HepG2 (cell line): ENCODE measurements at regions not wholly inside any gene's neighbourhood (a gene's known extent, or its start where the extent isn't known, plus 50 kb on each side); places are given as distances from the start of the nearest gene placed in this dataset.

Source experiments
- ATAC-seq: fragments of 200-7000 bp; cut with Tn5 transposase; 3 replicates; pipeline ENCODE4 v1.9.1; 2020; ENCODE audit warnings: mild to moderate bottlenecking, moderate library complexity
- BruUV-seq: library from RNA; stranded (reverse); fragments of 400-500 nt; replicated peaks from 2 replicates; lab custom pipeline; 2021; lab: Mats Ljungman, UMichigan
- CTCF ChIA-PET: fragments of 300-600 bp; formaldehyde crosslinking; extraction: SDS; loops from one replicate; lab custom pipeline; 2021; ENCODE audit warnings: low total read pairs, inconsistent platforms, low intra/inter-chr PET ratio; lab: Yijun Ruan, JAX
- POLR2A ChIA-PET: fragments of 350-600 bp; sonication (Branson Sonifier 250); formaldehyde crosslinking; loops from one replicate; lab custom pipeline; 2020; ENCODE audit warnings: antibody characterized with exemption, inconsistent platforms; lab: Yijun Ruan, JAX
- DNase-seq: peaks from one replicate; pipeline ENCODE4 v3.0.0-alpha.2; 2015; ENCODE audit warnings: low spot score
- FAIRE-seq: peaks from 3 replicates; lab custom pipeline; 2011; peaks lifted over from hg19 to GRCh38; lab: Jason Lieb, UNC
- H2AFZ ChIP-seq: one replicate; pipeline ENCODE4 v1.6.1; 2011; ENCODE audit warnings: low read length, inconsistent platforms
- H3K27ac ChIP-seq: fragments of 300-600 bp; 3 replicates; pipeline ENCODE4 v1.8.0; 2011; ENCODE audit warnings: mixed run types, mild to moderate bottlenecking, mixed read lengths, low read length, inconsistent platforms; ENCODE audit not compliant: insufficient read depth; ENCODE audit errors: extremely low read length
- H3K27me3 ChIP-seq, 2 experiments: fragments of 200-600 bp in 1 of 2; 2 replicates in 1 of 2; 3 replicates in 1 of 2; pipeline versions ENCODE4 v1.6.0 to v1.8.0; 2011; ENCODE audit warnings: low read length in 2 of 2, mild to moderate bottlenecking in 2 of 2, moderate library complexity in 2 of 2, inconsistent platforms in 1 of 2; ENCODE audit not compliant: insufficient read depth in 2 of 2, control insufficient read depth in 1 of 2
- H3K36me3 ChIP-seq, 2 experiments: fragments of 200-600 bp in 1 of 2; replicated peaks in 1 of 2; 2 replicates in 1 of 2; 3 replicates in 1 of 2; pipeline versions ENCODE4 v1.5.1 to v1.8.0; 2011; ENCODE audit warnings: low read length in 2 of 2, inconsistent platforms in 1 of 2; ENCODE audit not compliant: insufficient read depth in 2 of 2, control insufficient read depth in 1 of 2
- H3K4me1 ChIP-seq: 2 replicates; pipeline ENCODE4 v1.5.1; 2012; ENCODE audit warnings: low read length, inconsistent platforms; ENCODE audit not compliant: insufficient read depth
- H3K4me2 ChIP-seq: 2 replicates; pipeline ENCODE4 v1.6.0; 2011; ENCODE audit warnings: low read depth, low read length, inconsistent platforms
- H3K4me3 ChIP-seq, 3 experiments: fragments of 200-600 bp in 1 of 3; sonication (generic), shearing (Covaris generic) in 1 of 3; replicated peaks in 1 of 3; 2 replicates each; pipeline ENCODE4 v1.5.1; 2011 to 2016; ENCODE audit warnings: low read length in 3 of 3, inconsistent platforms in 2 of 3, low read depth in 2 of 3, mild to moderate bottlenecking in 2 of 3, control low read depth in 1 of 3, mixed read lengths in 1 of 3; ENCODE audit not compliant: insufficient read depth in 1 of 3
- H3K79me2 ChIP-seq: one replicate; pipeline ENCODE4 v1.6.1; 2011; ENCODE audit warnings: low read length, inconsistent platforms; ENCODE audit not compliant: insufficient read depth
- H3K9ac ChIP-seq: 2 replicates; pipeline ENCODE4 v1.6.0; 2011; ENCODE audit warnings: mild to moderate bottlenecking, low read depth, low read length, inconsistent platforms; ENCODE audit not compliant: insufficient read depth
- H3K9me3 ChIP-seq: 2 replicates; pipeline ENCODE4 v1.5.1; 2012; ENCODE audit warnings: mild to moderate bottlenecking, low read length
- H4K20me1 ChIP-seq: 2 replicates; pipeline ENCODE4 v1.6.0; 2011; ENCODE audit warnings: inconsistent platforms, mild to moderate bottlenecking, low read length, moderate library complexity; ENCODE audit not compliant: insufficient read depth
- ARNTL ChIP-seq: sonication (generic); formaldehyde crosslinking; IDR thresholded peaks from 2 replicates; pipeline ENCODE4 v1.4.0; 2020; ENCODE audit warnings: mild to moderate bottlenecking, missing genetic modification reagents
- BCL6 ChIP-seq: IDR thresholded peaks from 2 replicates; pipeline ENCODE4 v1.6.1; 2016; ENCODE audit warnings: missing genetic modification reagents, missing compliant biosample characterization
- FOXK1 ChIP-seq: sonication (generic); formaldehyde crosslinking; IDR thresholded peaks from 2 replicates; pipeline ENCODE4 v1.4.0; 2020; ENCODE audit warnings: low read depth, missing genetic modification reagents, borderline replicate concordance
- GATAD2A ChIP-seq: IDR thresholded peaks from 2 replicates; pipeline ENCODE4 v1.6.1; 2016
- HNF4A ChIP-seq: sonication (generic); formaldehyde crosslinking; IDR thresholded peaks from 2 replicates; pipeline ENCODE4 v1.4.0; 2020; ENCODE audit warnings: missing genetic modification reagents
- SIX4 ChIP-seq: sonication (generic); formaldehyde crosslinking; IDR thresholded peaks from 2 replicates; pipeline ENCODE4 v1.4.0; 2020; ENCODE audit warnings: missing genetic modification reagents
- TARDBP ChIP-seq: sonication (generic); formaldehyde crosslinking; IDR thresholded peaks from 2 replicates; pipeline ENCODE4 v1.8.0; 2022; ENCODE audit warnings: mild to moderate bottlenecking, missing genetic modification reagents
- ZNF20 ChIP-seq: sonication (generic); formaldehyde crosslinking; IDR thresholded peaks from 2 replicates; pipeline ENCODE4 v1.4.0; 2020; ENCODE audit warnings: mild to moderate bottlenecking, moderate library complexity, missing genetic modification reagents
- ZNF251 ChIP-seq: sonication (generic); formaldehyde crosslinking; IDR thresholded peaks from 2 replicates; pipeline ENCODE4 v1.9.0; 2021; ENCODE audit warnings: mild to moderate bottlenecking, missing genetic modification reagents
- ZNF441 ChIP-seq: sonication (generic); formaldehyde crosslinking; IDR thresholded peaks from 2 replicates; pipeline ENCODE4 v1.7.0; 2021; ENCODE audit warnings: missing genetic modification reagents, borderline replicate concordance
- ZNF512 ChIP-seq: sonication (generic); formaldehyde crosslinking; IDR thresholded peaks from 2 replicates; pipeline ENCODE4 v1.4.0; 2020; ENCODE audit warnings: mild to moderate bottlenecking, missing genetic modification reagents
- ZNF546 ChIP-seq: sonication (generic); formaldehyde crosslinking; conservative IDR thresholded peaks from 2 replicates; pipeline ENCODE4 v1.8.1; 2023; ENCODE audit warnings: mild to moderate bottlenecking, missing genetic modification reagents
- ZNF761 ChIP-seq: sonication (generic); formaldehyde crosslinking; conservative IDR thresholded peaks from 2 replicates; pipeline ENCODE4 v1.4.0; 2020; ENCODE audit warnings: mild to moderate bottlenecking, missing genetic modification reagents
- WGBS: methylation state at CpG from one replicate; pipeline ENCODE4 v1.1.6; 2017; ENCODE audit warnings: low lambda C conversion rate; 5-methylcytosine and 5-hydroxymethylcytosine counted together
- in situ Hi-C: cut with HindIII; loops from 2 replicates; pipeline ENCODE4 v1.10.0; 2017; ENCODE audit warnings: low pct_unique_long_range_greater_than_20kb; ENCODE audit not compliant: extremely low pct_ligation_motif_present
- intact Hi-C: fragments of 100-400 bp; cut with micrococcal nuclease; formaldehyde crosslinking; loops from one replicate; pipeline ENCODE4 v1.10.0; 2022; ENCODE audit not compliant: unreplicated experiment
- TF ChIP-seq, protein P1 (sequence below): sonication (generic); formaldehyde crosslinking; IDR thresholded peaks from 2 replicates; pipeline ENCODE4 v1.4.0; 2020; ENCODE audit warnings: missing genetic modification reagents

DNA sequence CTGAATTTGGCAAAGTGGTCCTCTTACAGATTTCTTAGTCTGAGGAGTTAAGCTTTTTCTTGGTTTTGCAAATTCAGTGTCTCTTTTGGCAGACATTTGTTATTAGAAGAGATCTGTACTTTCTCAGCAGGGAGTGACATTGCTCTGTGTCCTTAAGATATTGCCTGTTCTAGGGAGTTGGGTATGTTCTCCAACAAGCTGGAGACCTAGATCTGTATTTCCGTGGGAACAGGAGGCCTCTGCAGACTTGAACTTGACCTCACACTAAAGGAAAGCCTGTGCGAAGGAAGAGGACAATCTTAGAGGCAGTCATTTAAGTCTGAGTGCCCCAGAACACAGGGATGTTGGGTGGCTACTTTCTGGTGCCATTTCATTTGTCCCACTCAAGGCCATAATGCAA is 107.0 kb upstream of the ATP8B1 start (continued):
- TF ChIP-seq SIX4 (CRISPR knock-in tag) (no peak), TARDBP (CRISPR knock-in tag) (no peak), FOXK1 (CRISPR knock-in tag) (no peak), ZNF251 (no peak), ZNF546 (CRISPR knock-in tag) (no peak)

DNA sequence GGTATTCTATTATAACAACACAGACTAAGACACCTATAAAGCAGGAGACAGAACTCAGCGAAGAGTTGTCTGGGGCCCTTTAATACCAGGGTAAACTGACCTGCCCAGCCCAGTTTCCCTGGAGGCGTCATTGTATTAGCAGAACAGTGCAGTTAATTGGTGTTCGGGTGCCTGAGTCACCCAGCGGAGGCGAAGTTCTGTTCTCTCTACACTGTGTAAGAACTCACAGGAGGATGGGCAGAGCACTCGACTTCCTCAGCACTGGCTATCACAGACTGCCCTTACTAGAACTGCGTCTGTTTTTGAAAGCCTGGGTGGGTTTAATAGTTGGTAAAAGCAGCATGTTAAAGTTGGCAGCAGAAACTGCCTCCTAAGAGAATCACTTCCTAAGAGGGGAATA is 106.5 kb upstream of the ATP8B1 start:
- Histone ChIP-seq H3K79me2 (no peaks in the 10 kb centered on the region), H3K27ac (no peak overlapping the region), H3K9ac (no peak overlapping the region), H3K27me3 (0 out of 5 replicates have a peak, but pooled peaks cover 0 to 7% of the 10 kb centered on the region in 2 experiments), H3K4me1 (peaks cover 5% of the 10 kb centered on the region; the same call in 1 of the 2 replicates), H3K36me3 (no peaks in the 10 kb centered on the region), H4K20me1 (no peaks in the 10 kb centered on the region), H3K4me3 (no peak overlapping the region), H2AFZ (no peak overlapping the region), H3K4me2 (no peak overlapping the region), H3K9me3 (no peaks in the 10 kb centered on the region)
- WGBS = 20% methylated on average over 3 of the region's 7 CpGs
- no peak for TF ChIP-seq ARNTL (CRISPR knock-in tag)
- no peak for TF ChIP-seq BCL6 (CRISPR knock-in tag)
- TF ChIP-seq GATAD2A (CRISPR knock-in tag) = no peak
- no peak for TF ChIP-seq HNF4A
- TF ChIP-seq, protein P1, sequence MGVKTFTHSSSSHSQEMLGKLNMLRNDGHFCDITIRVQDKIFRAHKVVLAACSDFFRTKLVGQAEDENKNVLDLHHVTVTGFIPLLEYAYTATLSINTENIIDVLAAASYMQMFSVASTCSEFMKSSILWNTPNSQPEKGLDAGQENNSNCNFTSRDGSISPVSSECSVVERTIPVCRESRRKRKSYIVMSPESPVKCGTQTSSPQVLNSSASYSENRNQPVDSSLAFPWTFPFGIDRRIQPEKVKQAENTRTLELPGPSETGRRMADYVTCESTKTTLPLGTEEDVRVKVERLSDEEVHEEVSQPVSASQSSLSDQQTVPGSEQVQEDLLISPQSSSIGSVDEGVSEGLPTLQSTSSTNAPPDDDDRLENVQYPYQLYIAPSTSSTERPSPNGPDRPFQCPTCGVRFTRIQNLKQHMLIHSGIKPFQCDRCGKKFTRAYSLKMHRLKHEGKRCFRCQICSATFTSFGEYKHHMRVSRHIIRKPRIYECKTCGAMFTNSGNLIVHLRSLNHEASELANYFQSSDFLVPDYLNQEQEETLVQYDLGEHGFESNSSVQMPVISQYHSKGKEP (CRISPR knock-in tag) = no peak
- no peak for TF ChIP-seq ZNF20 (CRISPR knock-in tag)
- no peak for TF ChIP-seq ZNF441 (CRISPR knock-in tag)
- TF ChIP-seq ZNF761 = no peak
- no peak for TF ChIP-seq ZNF512 (CRISPR knock-in tag)
- CTCF ChIA-PET = no interaction called here
- ATAC-seq (peak; percentile 69), DNase-seq (no peak), FAIRE-seq (no peak)
- no TSS peak for BruUV-seq
- in situ Hi-C loops (loop anchor here (25.0 kb wide), 1 partner anchor 853 kb away; no protein-coding TSS in a partner anchor), intact Hi-C loops (no loop called here)
- POLR2A ChIA-PET = no interaction called here
